ENCODE measurements at regions not wholly inside any gene's neighbourhood (a gene's known extent, or its start where the extent isn't known, plus 50 kb on each side); places are given as distances from the start of the nearest gene placed in this dataset.

- in situ Hi-C loops (cut with MboI): no loop called here
- Histone ChIP-seq H3K9me3 (ENCODE audit: low read depth) (no peaks in the 10 kb centered on the region), H3K4me1 (ENCODE audit: insufficient read depth) (no peaks in the 10 kb centered on the region), H3K27me3 (replicated peaks; ENCODE audit: insufficient read depth) (no peaks in the 10 kb centered on the region), H3K4me2 (ENCODE audit: unreplicated experiment) (no peak overlapping the region), H4K20me1 (ENCODE audit: insufficient read depth) (no peaks in the 10 kb centered on the region), H3K4me3 (no peak overlapping the region), H3K9ac (no peak overlapping the region), H3K36me3 (ENCODE audit: low read depth) (no peaks in the 10 kb centered on the region), H2AFZ (no peak overlapping the region), H3K79me2 (ENCODE audit: insufficient read depth) (no peaks in the 10 kb centered on the region), H3K27ac (no peak overlapping the region), H3F3A (ENCODE audit: insufficient read depth) (no peaks in the 10 kb centered on the region), H3K9me2 (ENCODE audit: insufficient read depth) (no peaks in the 10 kb centered on the region)
- WGBS, 2 experiments (ENCODE audit: low coverage in 1 of 2, low lambda C conversion rate in 2 of 2, missing lambda C conversion rate in 2 of 2): 29 to 30% methylated on average over 3 of the region's 3 CpGs
- no peak for DNase-seq
- TF ChIP-seq EZH2 (IDR thresholded peaks at IDR 0.05; ENCODE audit: insufficient read depth, poor library complexity, severe bottlenecking): no peak
- TF ChIP-seq EZH2phosphoT487 (IDR thresholded peaks at IDR 0.05; ENCODE audit: insufficient read depth, low read depth): no peak
These were observed 475.5 kb downstream of the QKI start for GRCh38 chr6:163889904-163890514.

- in situ Hi-C loops (cut with MboI): no loop called here
- no peak for TF ChIP-seq EZH2 (IDR thresholded peaks at IDR 0.05; ENCODE audit: insufficient read depth, poor library complexity, severe bottlenecking)
- no peak for TF ChIP-seq EZH2phosphoT487 (IDR thresholded peaks at IDR 0.05; ENCODE audit: insufficient read depth, low read depth)
- H3K9me2 ChIP-seq (ENCODE audit: insufficient read depth): no peaks in the 10 kb centered on the region
These were observed 473.7 kb downstream of the QKI start for GRCh38 chr6:163888030-163888819.

GRCh38 chr6:163886428-163886827 lies 471.9 kb downstream of the QKI start:
- in situ Hi-C loops (cut with MboI): no loop called here
- H3K9ac ChIP-seq: no peak overlapping the region
- no peaks in the 10 kb centered on the region for H3K9me2 ChIP-seq (ENCODE audit: insufficient read depth)
- no peaks in the 10 kb centered on the region for H3K4me1 ChIP-seq (ENCODE audit: insufficient read depth)
- no peaks in the 10 kb centered on the region for H3F3A ChIP-seq (ENCODE audit: insufficient read depth)
- WGBS, 2 experiments (ENCODE audit: low coverage in 1 of 2, low lambda C conversion rate in 2 of 2, missing lambda C conversion rate in 2 of 2): 14 to 32% methylated on average over 1 of the region's 1 CpG
- no peak for DNase-seq
- no peak for TF ChIP-seq EZH2phosphoT487 (IDR thresholded peaks at IDR 0.05; ENCODE audit: insufficient read depth, low read depth)
- H2AFZ ChIP-seq: no peak overlapping the region
- H3K79me2 ChIP-seq (ENCODE audit: insufficient read depth): no peaks in the 10 kb centered on the region
- no peak overlapping the region for H3K4me3 ChIP-seq
- H4K20me1 ChIP-seq (ENCODE audit: insufficient read depth): no peaks in the 10 kb centered on the region
- H3K9me3 ChIP-seq (ENCODE audit: low read depth): no peaks in the 10 kb centered on the region
- H3K27me3 ChIP-seq (replicated peaks; ENCODE audit: insufficient read depth): no peaks in the 10 kb centered on the region
- H3K36me3 ChIP-seq (ENCODE audit: low read depth): no peaks in the 10 kb centered on the region
- no peak overlapping the region for H3K27ac ChIP-seq
- H3K4me2 ChIP-seq (ENCODE audit: unreplicated experiment): no peak overlapping the region

More at GRCh38 chr6:163888030-163888819, 473.7 kb downstream of the QKI start:
- Histone ChIP-seq H3K4me3 (no peak overlapping the region), H3K36me3 (ENCODE audit: low read depth) (no peaks in the 10 kb centered on the region), H3K27ac (no peak overlapping the region), H3K4me2 (ENCODE audit: unreplicated experiment) (no peak overlapping the region), H3F3A (ENCODE audit: insufficient read depth) (no peaks in the 10 kb centered on the region), H3K9ac (no peak overlapping the region), H4K20me1 (ENCODE audit: insufficient read depth) (no peaks in the 10 kb centered on the region), H3K27me3 (replicated peaks; ENCODE audit: insufficient read depth) (no peaks in the 10 kb centered on the region), H3K9me3 (ENCODE audit: low read depth) (no peaks in the 10 kb centered on the region), H3K79me2 (ENCODE audit: insufficient read depth) (no peaks in the 10 kb centered on the region), H3K4me1 (ENCODE audit: insufficient read depth) (no peaks in the 10 kb centered on the region), H2AFZ (no peak overlapping the region)
- no peak for DNase-seq
- 31 to 36% methylated on average over 2 of the region's 2 CpGs for WGBS, 2 experiments (ENCODE audit: low coverage in 1 of 2, low lambda C conversion rate in 2 of 2, missing lambda C conversion rate in 2 of 2)

GRCh38 chr6:163883984-163884383 lies 469.5 kb downstream of the QKI start:
- no peaks in the 10 kb centered on the region for H3K27me3 ChIP-seq (replicated peaks; ENCODE audit: insufficient read depth)
- TF ChIP-seq EZH2phosphoT487 (IDR thresholded peaks at IDR 0.05; ENCODE audit: insufficient read depth, low read depth) (no peak), EZH2 (IDR thresholded peaks at IDR 0.05; ENCODE audit: insufficient read depth, poor library complexity, severe bottlenecking) (no peak)
- no peaks in the 10 kb centered on the region for H4K20me1 ChIP-seq (ENCODE audit: insufficient read depth)
- in situ Hi-C loops (cut with MboI): no loop called here
- H3K9ac ChIP-seq: no peak overlapping the region
- H3K9me3 ChIP-seq (ENCODE audit: low read depth): no peaks in the 10 kb centered on the region
- no peak overlapping the region for H3K27ac ChIP-seq
- H3K4me1 ChIP-seq (ENCODE audit: insufficient read depth): no peaks in the 10 kb centered on the region
- WGBS, 2 experiments (ENCODE audit: low coverage in 1 of 2, low lambda C conversion rate in 2 of 2, missing lambda C conversion rate in 2 of 2): 60 to 70% methylated on average over 3 of the region's 3 CpGs
- H3K9me2 ChIP-seq (ENCODE audit: insufficient read depth): no peaks in the 10 kb centered on the region
- no peak overlapping the region for H3K4me3 ChIP-seq
- H3K79me2 ChIP-seq (ENCODE audit: insufficient read depth): no peaks in the 10 kb centered on the region
- no peaks in the 10 kb centered on the region for H3K36me3 ChIP-seq (ENCODE audit: low read depth)
- H2AFZ ChIP-seq: no peak overlapping the region
- no peak overlapping the region for H3K4me2 ChIP-seq (ENCODE audit: unreplicated experiment)
- no peaks in the 10 kb centered on the region for H3F3A ChIP-seq (ENCODE audit: insufficient read depth)
- no peak for DNase-seq
